CD1c-positive myeloid dendritic cell (primary cell): ENCODE measurements at regions not wholly inside any gene's neighbourhood (a gene's known extent, or its start where the extent isn't known, plus 50 kb on each side); places are given as distances from the start of the nearest gene placed in this dataset.

Experiments used
- DNase-seq: peaks from one replicate; pipeline ENCODE4 v3.0.0-alpha.2; 2016; ENCODE audit errors: extremely low spot score

DNA sequence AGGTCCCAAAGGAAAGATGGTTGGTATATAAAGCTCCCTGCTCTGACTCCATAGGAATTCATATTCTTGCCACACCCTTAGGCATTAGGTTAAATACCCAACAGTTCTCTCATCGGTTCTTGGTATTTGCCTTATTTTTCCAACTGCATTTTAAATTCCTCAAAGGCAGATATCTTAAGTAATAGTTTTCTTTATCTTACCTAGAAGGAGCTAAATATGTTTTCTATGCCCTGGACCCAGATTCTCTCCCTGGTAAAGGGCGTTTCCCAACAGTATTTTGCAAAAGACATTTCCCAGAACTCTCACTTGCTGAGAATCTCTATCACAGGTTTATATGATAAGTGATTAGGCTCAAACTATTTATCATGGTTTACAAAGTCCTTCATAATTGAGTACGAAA, 158.6 kb upstream of the BDNF start:
- DNase-seq: no peak

DNA sequence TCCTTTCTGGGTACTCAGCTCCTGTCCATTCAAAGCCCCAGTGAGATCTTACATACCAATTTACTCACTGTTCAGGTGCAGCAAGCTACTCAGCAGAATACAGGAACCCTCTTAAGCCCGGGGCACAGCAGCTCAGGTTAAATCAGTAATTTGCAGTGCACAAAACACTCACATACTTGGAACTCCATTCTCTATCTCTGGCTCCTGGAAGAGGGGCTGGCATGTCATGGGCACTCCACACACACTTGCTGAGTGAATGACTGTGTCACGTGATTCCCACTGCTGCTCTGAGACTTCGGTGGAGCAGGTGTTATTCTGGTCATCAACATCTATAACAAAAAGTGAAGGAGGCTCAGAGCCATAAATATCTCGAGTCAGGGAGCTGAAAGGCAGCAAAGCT, 157.3 kb upstream of the BDNF start:
- DNase-seq: no peak

DNA sequence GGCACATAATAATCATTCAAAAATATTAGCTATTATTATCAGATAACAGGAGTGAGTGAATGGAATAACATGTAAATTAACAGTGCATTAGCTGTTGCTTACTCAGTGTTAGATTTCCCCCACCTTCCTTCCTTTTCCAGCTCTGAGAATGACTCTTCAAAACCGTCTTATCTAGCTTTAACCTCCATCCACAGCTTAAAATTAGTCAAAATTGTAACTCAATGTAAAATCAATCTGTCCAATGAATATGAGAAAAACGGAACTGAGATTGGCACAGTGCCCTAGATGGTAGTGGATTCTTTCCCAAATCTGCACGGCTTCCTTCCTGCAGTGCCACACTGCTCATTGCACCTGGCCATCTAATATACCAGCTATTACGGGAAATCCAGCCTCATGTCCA, 156.8 kb upstream of the BDNF start:
- DNase-seq: peak; percentile 40

DNA sequence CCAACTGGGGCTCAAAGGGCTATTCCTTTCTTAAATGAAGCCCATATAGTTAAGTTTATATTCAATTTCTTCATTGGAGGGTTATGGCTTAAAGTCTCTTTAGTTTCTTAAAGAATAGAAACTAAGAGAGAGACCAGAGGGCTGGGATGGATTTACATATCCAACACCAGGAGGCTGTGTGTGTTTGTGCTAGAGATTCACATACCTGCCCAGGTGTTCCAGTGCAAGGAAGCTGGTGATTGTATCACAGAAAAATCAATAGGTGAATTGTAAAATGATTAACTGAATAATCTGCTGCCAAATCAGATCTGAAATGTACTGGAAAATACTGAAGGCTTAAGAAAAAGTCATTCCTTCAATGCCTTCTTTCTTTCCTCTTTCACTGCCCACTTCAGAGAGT, 148.2 kb upstream of the BDNF start:
- no peak for DNase-seq

DNA sequence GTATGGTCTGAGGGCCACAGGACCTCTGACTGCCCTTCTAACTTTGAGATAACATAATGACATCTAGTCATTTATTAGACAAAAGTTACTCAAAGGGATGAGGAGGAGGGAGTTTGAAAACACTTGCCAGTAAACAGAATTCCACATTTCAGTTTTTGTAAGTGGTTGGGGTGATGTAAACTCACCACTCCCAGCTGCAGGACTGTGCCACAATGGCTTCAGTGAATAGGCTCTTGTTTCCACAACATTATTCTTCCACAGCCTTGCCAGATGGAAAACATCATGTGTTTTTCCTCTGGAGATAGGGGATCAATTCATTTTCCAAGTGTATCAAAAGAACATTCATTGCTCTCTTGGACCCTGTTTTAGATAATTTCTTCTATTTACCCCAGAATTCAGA, 147.2 kb upstream of the BDNF start:
- no peak for DNase-seq

DNA sequence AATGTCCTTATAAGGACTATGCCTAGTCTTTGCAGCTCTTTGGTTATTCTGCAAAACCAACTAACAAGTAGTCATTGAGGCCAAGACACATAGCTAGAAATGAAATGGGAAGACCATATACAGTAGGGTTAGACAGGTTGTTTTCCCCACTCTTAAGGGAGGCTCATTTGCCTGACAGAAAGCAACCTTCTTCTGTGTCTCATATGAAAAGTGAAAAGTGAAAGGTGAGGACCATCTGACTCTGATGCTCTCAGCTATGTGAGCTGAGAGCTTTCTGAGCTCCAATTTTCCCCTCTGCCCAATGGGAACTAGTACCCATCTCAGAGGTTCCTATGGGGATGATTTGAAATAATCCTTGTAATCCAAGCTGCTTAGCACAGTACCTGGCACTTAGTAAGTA, 142.0 kb upstream of the BDNF start:
- DNase-seq: no peak

DNA sequence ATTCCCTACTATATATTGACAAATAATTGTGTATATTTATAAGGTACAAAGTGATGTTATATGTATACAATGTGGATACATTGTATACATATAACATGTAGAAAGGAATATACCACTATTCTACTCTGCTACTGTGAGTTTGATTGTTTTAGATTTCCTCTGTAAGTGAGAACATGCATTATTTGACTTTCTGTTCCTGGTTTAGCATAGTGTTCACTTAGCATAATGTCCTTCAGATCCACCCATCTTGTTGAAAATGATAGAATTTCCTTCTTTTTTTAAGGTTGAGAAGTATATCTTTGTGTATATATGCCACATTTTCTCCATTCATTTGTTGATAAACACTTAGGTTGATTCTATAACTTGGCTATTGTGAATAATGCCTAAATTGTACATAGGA, 140.8 kb upstream of the BDNF start:
- no peak for DNase-seq

DNA sequence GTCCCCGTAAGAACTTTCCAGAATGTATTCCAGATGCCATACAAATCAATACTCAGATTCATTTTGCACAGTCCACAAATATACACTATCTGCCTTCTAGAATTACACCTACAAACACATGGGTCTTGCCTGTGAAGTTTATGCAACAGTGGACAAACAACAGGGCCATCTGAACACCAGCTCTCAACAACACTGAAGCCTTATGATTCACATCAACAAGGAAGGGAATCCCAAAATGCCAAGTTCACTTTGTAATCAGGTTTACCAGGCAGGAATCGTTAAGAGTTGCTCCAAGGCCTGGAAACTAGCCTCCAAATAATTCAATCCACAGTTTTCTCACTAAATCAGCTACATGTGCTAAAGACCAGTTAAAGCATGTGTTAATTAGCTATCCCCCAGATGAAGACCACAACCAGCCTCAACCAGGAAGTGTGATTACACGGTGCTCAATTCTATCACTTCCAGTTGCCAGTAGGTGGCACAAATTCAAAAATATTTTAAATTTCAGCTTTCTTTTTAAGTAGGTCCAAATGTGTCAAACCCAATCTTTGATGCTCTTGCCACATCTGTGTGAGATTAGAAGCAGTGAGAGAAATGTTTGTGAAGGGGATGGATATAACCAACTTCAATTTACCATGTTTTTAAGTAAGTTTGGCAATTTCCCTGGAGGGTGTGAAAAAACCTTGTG, 139.1 kb upstream of the BDNF start:
- DNase-seq: no peak

DNA sequence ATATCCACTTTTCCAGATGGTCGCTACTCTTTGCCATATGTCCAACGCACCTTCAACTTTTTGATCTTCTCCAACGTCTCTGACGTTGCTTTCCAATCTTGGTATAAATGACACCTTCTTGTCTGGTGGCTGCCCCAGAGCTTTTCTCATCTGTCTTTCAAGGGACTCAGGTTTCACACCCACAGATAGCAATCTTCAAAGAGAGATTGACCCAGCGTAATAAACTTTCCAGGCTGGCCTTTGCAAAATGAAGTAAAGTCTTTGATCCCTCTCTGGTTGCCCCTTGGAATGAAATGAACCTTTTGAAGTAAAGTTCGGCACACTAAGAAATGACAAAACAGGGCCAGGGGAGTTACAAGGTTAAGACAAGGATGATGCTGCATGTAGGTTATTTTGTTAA, 138.4 kb upstream of the BDNF start:
- DNase-seq: no peak

DNA sequence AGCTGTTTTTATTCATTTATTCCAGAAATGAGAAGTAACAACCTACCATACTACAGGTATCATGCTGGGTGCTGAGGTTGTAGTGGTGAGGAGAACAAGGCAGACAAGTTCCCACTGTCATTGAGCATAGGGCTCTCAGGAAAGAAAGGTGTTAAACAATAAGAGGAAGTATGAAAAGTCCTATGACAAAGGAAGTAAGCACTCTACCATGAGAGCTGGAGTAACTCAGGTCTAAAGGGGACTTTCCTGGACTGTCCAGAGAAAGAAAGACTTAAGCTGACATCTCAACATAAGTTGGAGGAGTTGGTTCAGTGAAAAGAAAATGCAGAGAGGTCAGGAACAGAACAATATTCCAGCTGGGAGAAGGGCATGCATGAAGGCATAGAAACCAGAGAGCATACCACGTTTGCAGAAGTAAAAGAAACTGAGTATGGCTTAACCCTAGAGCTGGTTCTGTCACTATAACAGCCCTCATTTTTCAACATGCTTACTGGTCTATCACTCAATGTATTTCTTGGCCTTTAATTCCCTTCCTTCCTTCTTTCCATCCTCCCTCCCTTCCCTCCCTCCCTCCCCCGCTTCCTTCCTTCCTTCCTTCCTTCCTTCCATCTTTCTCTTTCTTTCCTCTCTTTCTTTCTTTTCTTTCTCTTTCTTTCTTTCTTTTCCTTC, 137.8 kb upstream of the BDNF start:
- DNase-seq: no peak

DNA sequence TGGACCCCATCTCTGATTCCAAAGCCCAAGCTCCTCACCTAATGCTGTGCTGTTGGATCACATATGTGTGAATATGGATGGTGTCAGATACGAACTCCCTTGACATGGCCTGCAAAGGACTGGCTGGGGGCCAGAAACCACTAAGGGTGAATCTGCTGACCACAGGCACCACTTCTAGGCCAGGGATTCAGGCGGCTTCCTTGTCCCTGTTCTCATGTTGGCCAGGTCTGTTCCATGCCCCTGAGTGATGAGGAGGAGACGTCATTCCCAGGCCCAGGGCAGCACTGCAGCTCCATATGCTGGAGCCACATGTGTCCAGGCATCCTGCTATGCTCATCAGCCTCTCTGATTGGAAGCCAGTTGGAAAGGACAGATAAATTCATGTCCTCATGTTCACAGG, 130.0 kb upstream of the BDNF start:
- DNase-seq: no peak

DNA sequence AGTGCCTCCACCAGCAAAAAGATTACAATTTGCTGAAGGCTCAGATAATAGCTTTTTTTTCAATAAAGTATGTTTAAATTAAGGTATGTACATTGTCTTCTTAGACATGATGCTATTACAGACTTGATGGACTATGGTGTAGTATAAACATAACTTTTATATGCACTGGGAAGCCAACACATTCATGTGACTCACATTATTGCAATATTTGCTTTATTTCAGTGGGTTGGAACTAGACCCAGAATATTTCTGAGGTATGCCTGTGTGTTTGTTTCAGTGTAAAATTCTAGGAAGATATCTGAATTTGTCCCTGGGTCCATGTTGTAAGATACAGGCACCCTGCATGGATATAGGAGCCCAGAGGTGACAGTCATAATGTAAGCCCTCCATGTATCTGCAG, 120.0 kb upstream of the BDNF start:
- no peak for DNase-seq

DNA sequence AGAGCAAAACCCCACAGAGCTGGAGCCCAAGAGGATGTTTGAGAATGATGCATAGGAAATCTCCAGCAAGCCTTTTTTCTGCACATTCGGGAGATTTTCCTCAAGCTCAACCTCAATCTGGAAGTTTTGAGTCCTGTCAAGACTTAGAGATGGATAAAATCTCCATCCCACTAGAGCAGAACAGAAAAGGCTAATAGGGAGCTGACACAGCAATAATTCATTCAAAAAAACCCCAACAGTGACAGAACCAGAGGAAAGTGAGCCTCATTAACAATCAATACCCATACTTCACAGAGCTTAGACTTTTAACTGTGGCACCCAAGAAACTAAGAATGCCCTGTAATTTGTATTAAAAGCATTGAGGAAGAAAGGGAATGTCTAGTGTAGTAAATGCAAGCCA, 115.9 kb upstream of the BDNF start:
- DNase-seq: no peak

DNA sequence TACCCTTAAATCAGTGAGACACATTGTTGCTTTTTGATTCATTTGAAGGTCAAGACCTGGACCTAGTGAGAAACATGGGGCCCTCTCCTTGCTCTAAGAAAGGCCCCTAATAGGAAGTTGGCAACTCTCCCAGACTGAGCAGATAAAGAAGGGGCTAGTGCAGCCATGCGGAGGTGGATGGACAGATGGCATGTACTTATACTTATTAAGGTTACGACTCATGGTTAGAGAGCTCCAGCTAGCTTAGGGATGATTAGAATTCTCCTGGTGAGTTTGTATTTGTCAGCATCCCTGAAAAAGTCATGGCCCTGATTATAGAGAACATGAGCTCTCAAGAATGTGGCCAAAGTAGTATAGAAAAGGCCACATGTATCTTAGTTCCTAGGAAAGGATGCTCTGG, 112.1 kb upstream of the BDNF start:
- DNase-seq: no peak

DNA sequence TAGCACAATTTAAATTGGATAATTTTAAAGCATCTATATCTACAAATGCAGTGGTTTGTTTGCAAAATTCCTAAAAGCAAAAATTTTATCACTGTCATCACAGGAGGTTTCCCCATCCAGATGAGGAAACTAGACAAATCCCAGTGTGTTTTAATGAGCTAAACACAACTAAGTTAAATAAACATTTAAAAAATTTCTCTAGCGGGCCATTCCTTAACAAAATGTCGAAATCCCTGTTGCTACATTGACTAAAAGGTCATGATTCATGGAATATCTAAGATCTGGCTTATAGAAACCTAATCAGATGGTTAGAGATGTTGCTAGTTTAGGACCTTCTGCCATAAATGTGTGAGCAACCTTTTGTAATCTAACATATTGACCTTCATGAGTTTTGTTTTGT, 107.3 kb upstream of the BDNF start:
- no peak for DNase-seq

DNA sequence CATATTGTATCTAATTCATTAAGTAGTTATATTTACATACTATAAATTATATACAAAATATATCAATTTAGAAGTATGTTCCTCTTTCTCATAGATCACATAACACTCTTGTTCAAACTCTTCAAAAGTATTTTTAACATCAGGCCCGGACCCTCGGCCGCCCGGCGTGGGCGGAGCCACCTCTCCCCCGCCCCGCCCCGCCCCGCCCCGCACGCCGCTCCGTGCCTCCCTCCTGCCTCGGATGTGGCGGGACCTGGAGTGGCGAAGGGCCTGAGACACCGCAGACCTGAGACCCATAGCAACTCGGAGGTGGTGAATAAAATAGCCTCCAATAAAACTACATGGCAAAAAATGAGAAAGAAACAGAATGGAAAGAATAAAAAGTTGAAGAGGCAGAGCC, 105.9 kb upstream of the BDNF start:
- DNase-seq: no peak

DNA sequence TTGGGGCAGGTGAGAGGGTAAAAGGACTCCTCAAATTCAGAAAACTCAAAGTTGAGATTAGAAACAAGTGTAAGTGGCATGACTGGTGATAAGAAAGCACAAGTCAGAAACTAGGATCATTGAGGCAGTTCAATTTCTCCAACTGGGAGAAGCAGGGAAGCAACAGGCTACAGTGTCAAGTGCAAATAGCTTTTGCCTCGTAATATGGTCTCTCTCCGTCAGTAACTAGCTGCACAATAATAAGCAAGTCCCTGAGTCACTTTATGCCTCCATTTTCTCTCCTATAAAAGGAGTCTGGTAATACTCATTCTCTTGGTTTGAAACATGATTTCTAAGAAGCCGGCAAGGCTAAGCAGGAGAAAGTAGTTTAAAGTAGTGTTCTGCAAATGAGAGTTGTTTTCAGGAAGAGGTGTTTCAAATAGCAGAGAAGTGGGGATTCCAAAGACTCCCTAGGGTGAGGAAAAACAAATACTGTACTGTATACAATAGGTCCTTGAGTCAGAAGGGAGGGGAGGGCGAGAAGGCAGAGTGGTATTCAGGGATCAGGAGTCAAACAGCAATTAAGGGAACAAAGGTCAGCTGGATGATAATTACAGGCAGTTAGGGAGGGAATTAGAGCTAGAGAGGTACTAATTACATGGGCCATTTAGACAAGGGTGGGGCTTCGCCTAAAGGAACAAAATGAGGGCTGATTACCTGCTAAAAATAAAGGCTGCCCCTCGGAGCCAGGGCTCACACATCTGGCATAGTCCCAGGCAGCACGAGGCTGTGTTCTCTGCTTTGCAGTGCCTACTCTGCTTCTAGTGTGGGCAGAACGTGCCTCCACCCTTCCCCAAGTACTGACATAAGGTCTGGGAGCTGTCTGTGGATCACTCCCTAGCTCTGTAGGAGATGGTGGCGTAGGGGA, 96.0 kb upstream of the BDNF start:
- no peak for DNase-seq

DNA sequence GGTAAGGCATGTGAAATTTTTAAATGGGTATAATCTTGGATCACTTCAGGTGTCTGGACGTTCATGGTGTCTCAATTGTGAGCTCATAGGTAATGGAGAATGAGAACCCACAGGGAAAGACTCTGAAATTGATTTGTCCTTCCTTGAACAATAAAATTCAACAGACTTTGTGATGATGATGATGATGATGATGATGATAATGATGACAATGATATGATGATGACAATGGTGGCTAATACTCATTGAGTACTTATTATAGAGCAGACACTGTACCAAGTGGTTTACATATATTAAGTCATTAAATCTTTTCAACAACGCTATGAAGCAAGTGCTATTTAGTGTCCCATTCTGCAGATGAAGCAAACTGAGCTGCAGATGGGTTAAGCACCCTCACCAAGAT, 86.6 kb upstream of the BDNF start:
- no peak for DNase-seq

DNA sequence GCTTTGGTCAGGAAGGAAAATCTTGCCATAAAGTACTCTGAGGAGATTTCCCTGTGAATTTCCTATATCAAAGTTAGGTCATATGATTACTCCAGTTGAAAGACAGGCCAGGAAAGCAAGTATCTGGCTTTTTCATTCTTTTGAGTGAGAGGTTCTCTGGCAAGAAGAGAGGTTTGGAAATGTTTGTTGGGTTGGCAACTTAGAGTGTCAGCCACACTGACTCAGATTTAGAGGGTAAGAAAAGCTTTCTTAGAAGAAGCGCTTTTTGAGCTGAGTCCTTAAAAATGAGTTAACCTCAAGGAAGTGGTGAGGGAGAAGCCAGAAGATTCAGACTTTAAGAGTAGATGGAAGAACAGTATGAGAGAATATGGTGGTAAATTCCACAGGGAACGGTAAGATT, 86.1 kb upstream of the BDNF start:
- no peak for DNase-seq

DNA sequence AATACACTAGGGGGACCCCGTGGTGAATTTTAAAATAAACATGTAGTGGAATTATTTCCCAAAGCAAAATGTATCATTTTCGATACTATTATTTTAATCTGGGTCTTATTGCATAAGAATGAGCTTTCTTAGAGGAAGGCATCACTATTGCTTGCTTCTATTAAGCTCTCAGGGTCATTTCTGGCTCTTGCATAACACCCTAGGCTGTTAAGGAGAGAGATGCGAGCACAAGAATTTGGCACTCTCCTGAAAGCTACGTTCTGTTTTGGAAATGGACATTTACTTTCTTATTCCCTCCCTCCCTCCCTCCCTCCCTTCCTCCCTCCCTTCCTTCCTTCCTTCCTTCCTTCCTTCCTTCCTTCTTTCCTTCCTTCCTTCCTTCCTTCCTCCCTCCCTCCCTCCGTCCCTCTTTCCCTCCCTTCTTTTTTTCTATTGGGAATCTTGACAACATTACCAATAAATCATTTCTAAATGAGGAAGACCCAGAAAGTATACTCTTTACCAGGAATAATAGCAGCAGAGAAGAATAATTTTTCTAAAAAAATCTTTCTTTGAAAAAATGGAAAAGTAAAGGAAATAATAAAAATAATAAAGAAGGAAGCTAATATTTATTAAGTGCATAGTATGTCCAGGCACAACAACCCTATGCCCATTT, 83.6 kb upstream of the BDNF start:
- DNase-seq: no peak

DNA sequence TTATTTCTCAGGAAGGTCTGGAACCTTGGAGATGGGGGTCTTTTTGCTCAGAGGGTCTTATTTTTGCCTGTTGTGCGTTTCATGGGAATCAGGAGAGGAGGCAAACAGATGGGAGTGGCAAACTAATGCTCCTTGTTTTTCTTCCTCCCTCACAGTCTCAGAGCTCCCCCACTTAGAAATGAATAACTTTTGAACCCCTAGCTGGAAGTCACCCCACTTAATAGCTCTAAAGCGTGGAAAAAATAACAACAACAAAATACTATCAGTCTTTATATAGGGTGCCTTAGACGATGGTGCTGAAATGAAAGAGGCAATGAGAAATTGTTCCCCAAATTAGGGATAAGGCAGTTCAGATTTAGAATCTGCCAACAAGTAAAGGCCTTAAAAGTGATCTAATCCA, 76.8 kb upstream of the BDNF start:
- no peak for DNase-seq

DNA sequence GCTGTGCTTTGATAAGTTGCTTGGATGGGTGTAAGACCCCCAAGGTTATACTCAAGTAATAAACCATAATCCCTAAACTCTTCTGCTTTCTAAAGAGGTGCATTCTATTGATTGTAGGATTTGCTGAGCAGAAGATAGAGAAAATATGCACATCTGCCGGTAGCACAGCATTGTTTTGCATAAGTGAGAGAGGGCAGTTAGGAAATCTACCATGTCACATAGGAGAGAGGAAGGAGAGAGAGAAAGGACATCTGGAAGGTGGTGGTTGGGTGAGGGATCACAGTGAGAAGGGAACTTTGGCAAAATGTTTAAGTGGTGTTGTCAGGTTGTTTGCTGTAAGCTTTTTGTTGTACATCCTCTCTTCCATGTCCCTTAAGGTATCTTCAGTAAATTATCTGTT, 73.6 kb upstream of the BDNF start:
- DNase-seq: no peak

DNA sequence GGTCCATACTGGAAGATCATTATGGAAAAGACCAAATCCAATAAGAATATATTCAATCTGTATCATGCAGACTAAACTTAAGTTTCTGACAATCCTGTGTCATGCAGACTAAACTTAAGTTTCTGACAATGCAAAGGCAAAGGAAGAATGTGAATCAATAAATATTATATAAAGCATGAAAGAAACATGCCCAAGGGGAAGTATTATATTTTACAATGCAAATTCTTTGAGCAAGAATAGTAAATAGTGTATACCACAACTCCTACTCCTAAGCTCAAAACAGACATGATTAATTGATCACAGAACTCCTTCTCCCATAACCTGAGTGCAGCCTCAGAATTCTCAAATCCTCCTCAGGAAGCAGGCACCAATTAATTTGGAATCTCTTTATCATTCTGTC, 71.3 kb upstream of the BDNF start:
- no peak for DNase-seq
